GM23248 (cell line): ENCODE measurements at regions not wholly inside any gene's neighbourhood (a gene's known extent, or its start where the extent isn't known, plus 50 kb on each side); places are given as distances from the start of the nearest gene placed in this dataset.

Source experiments
- EZH2 ChIP-seq: fragments of 200-600 bp; sonication (generic); IDR thresholded peaks from 2 replicates; pipeline ENCODE4 v1.6.1; 2018; ENCODE audit warnings: antibody characterized with exemption, mild to moderate bottlenecking; ENCODE audit not compliant: insufficient read depth, poor library complexity, severe bottlenecking
- EZH2phosphoT487 ChIP-seq: fragments of 200-600 bp; sonication (generic); IDR thresholded peaks from 2 replicates; pipeline ENCODE4 v1.6.1; 2018; ENCODE audit warnings: antibody characterized with exemption, moderate library complexity, mild to moderate bottlenecking, low read depth; ENCODE audit not compliant: insufficient read depth

- TF ChIP-seq EZH2 (no peak), EZH2phosphoT487 (no peak)
Observed at GRCh38 chr2:451495-451894, 163.6 kb upstream of the ALKAL2 start.
